ENCODE measurements at regions not wholly inside any gene's neighbourhood (a gene's known extent, or its start where the extent isn't known, plus 50 kb on each side); places are given as distances from the start of the nearest gene placed in this dataset.

GRCh38 chr16:7185165-7185564 lies 147.5 kb upstream of the RBFOX1 start:
- DNase-seq (ENCODE audit: low read depth) = no peak

GRCh38 chr16:7183768-7184167 lies 148.9 kb upstream of the RBFOX1 start:
- no peak for DNase-seq (ENCODE audit: low read depth)

- DNase-seq (ENCODE audit: low read depth) = no peak
These were observed 150.0 kb upstream of the RBFOX1 start for GRCh38 chr16:7182510-7183109.

- DNase-seq (ENCODE audit: low read depth) = no peak
These were observed 154.8 kb upstream of the RBFOX1 start for GRCh38 chr16:7177875-7178274.

- no peak for DNase-seq (ENCODE audit: low read depth)
These were observed 161.5 kb upstream of the RBFOX1 start for GRCh38 chr16:7171151-7171550.

GRCh38 chr16:7167626-7168025 lies 165.0 kb upstream of the RBFOX1 start:
- DNase-seq (ENCODE audit: low read depth) = no peak

- no peak for DNase-seq (ENCODE audit: low read depth)
These were observed 170.8 kb upstream of the RBFOX1 start for GRCh38 chr16:7161891-7162290.

GRCh38 chr16:7160093-7160492 lies 172.6 kb upstream of the RBFOX1 start:
- no peak for DNase-seq (ENCODE audit: low read depth)

- DNase-seq (ENCODE audit: low read depth) = no peak
These were observed 174.2 kb upstream of the RBFOX1 start for GRCh38 chr16:7158481-7158880.

GRCh38 chr16:7150230-7150629 lies 182.4 kb upstream of the RBFOX1 start:
- no peak for DNase-seq (ENCODE audit: low read depth)

GRCh38 chr16:7148606-7149005 lies 184.0 kb upstream of the RBFOX1 start:
- DNase-seq (ENCODE audit: low read depth) = no peak

GRCh38 chr16:7140899-7141298 lies 191.7 kb upstream of the RBFOX1 start:
- no peak for DNase-seq (ENCODE audit: low read depth)

- DNase-seq (ENCODE audit: low read depth) = no peak
These were observed 194.9 kb upstream of the RBFOX1 start for GRCh38 chr16:7137560-7138330.

GRCh38 chr16:7132465-7132864 lies 200.2 kb upstream of the RBFOX1 start:
- DNase-seq (ENCODE audit: low read depth) = no peak

GRCh38 chr16:7124701-7125100 lies 207.9 kb upstream of the RBFOX1 start:
- DNase-seq (ENCODE audit: low read depth) = no peak

- DNase-seq (ENCODE audit: low read depth) = no peak
These were observed 208.4 kb upstream of the RBFOX1 start for GRCh38 chr16:7124242-7124641.

GRCh38 chr16:7116734-7117133 lies 215.9 kb upstream of the RBFOX1 start:
- DNase-seq (ENCODE audit: low read depth) = no peak

GRCh38 chr16:7115898-7116297 lies 216.7 kb upstream of the RBFOX1 start:
- no peak for DNase-seq (ENCODE audit: low read depth)

GRCh38 chr16:7113949-7114348 lies 218.7 kb upstream of the RBFOX1 start:
- no peak for DNase-seq (ENCODE audit: low read depth)

- no peak for DNase-seq (ENCODE audit: low read depth)
These were observed 219.2 kb upstream of the RBFOX1 start for GRCh38 chr16:7113395-7113794.

GRCh38 chr16:7111265-7111664 lies 221.4 kb upstream of the RBFOX1 start:
- no peak for DNase-seq (ENCODE audit: low read depth)

GRCh38 chr16:7107436-7107835 lies 225.2 kb upstream of the RBFOX1 start:
- no peak for DNase-seq (ENCODE audit: low read depth)

GRCh38 chr16:7103056-7103455 lies 229.6 kb upstream of the RBFOX1 start:
- no peak for DNase-seq (ENCODE audit: low read depth)

- no peak for DNase-seq (ENCODE audit: low read depth)
These were observed 231.6 kb upstream of the RBFOX1 start for GRCh38 chr16:7101054-7101453.
